ENCODE measurements at regions not wholly inside any gene's neighbourhood (a gene's known extent, or its start where the extent isn't known, plus 50 kb on each side); places are given as distances from the start of the nearest gene placed in this dataset.

DNA sequence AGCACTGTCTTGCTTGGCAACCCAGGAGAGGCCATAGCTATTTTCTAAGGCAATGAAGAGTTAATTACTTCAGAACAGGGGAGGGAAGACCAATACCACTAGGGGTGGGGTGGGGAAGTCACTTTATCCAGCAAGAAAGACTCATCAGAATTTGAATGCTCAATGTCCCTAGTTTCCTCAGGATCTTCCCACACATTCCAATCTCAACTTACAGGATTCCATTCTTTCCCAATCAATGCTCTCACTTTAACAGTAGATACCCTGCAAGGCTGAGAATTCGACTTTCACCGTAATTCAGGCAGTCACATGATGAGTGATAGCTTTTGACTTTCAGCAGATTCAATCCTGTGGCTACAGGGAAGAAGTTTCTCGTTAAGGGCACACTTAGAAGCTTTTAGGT is 526.6 kb upstream of the SEL1L start:
- Mint-ChIP-seq H3K9me3 (ENCODE audit: unreplicated experiment) (peaks cover 25% of the 10 kb centered on the region), H3K4me1 (ENCODE audit: insufficient read depth, unreplicated experiment) (peaks cover 8% of the 10 kb centered on the region), H3K27me3 (ENCODE audit: insufficient read depth, unreplicated experiment) (no peaks in the 10 kb centered on the region), H3K4me3 (ENCODE audit: unreplicated experiment) (no peak overlapping the region), H3K36me3 (ENCODE audit: insufficient read depth, unreplicated experiment) (no peaks in the 10 kb centered on the region), H3K27ac (ENCODE audit: low read depth, unreplicated experiment) (no peak overlapping the region)
- no peak for DNase-seq (ENCODE audit: unreplicated experiment)
- CTCF ChIA-PET = interaction anchor here (1.4 kb wide), 1 partner anchor 351 kb away, joined by 4 read pairs; no protein-coding TSS in a partner anchor
- POLR2A ChIA-PET = no interaction called here
- intact Hi-C loops (cut with micrococcal nuclease) = no loop called here
- no TSS peak for BruUV-seq (replicated peaks)
- no peak for TF ChIP-seq CTCF (IDR thresholded peaks at IDR 0.05; ENCODE audit: unreplicated experiment)

- Mint-ChIP-seq H3K36me3 (ENCODE audit: insufficient read depth, unreplicated experiment) (no peaks in the 10 kb centered on the region), H3K27me3 (ENCODE audit: insufficient read depth, unreplicated experiment) (no peaks in the 10 kb centered on the region), H3K4me3 (ENCODE audit: unreplicated experiment) (no peak overlapping the region), H3K9me3 (ENCODE audit: unreplicated experiment) (peaks cover 31% of the 10 kb centered on the region), H3K4me1 (ENCODE audit: insufficient read depth, unreplicated experiment) (no peaks in the 10 kb centered on the region), H3K27ac (ENCODE audit: low read depth, unreplicated experiment) (no peak overlapping the region)
- ChIA-PET CTCF (interaction anchor here (0.6 to 1.6 kb wide), 2 partner anchors 14 to 649 kb away, joined by 3 to 4 read pairs; no protein-coding TSS in a partner anchor), POLR2A (interaction anchor here (0.6 to 0.7 kb wide), 3 partner anchors 513 to 777 kb away, joined by 3 to 4 read pairs (median 3); no protein-coding TSS in a partner anchor)
- BruUV-seq (replicated peaks) = no TSS peak
- no peak for TF ChIP-seq CTCF (IDR thresholded peaks at IDR 0.05; ENCODE audit: unreplicated experiment)
- intact Hi-C loops (cut with micrococcal nuclease) = no loop called here
- no peak for DNase-seq (ENCODE audit: unreplicated experiment)
Measured at GRCh38 chr14:82067221-82067875, 533.7 kb upstream of the SEL1L start.

DNA sequence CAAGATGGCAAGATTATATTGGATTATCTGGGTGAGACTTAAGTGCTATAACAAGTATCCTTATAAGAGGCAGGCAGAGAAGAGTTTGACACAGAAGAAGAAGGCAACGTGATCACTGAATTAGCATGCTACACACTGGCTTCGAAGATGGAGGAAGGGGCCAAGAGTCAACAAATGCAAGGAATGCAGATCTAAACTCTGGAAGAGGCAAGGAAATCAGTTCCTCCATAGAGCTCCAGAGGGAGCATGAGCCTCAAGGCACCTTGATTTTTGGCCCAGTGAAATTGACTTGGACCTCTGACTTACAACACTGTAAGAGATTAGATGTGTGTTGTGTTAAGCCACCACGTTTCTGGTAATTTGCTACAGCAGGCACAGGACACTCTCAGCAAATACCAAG is 536.4 kb upstream of the SEL1L start:
- no peak for DNase-seq (ENCODE audit: unreplicated experiment)
- CTCF ChIA-PET = interaction anchor here (1.5 kb wide), 1 partner anchor 79 kb away, joined by 4 read pairs; no protein-coding TSS in a partner anchor
- H3K4me3 Mint-ChIP-seq (ENCODE audit: unreplicated experiment) = no peak overlapping the region
- POLR2A ChIA-PET = no interaction called here
- no peaks in the 10 kb centered on the region for H3K4me1 Mint-ChIP-seq (ENCODE audit: insufficient read depth, unreplicated experiment)
- no peak overlapping the region for H3K27ac Mint-ChIP-seq (ENCODE audit: low read depth, unreplicated experiment)
- TF ChIP-seq CTCF (IDR thresholded peaks at IDR 0.05; ENCODE audit: unreplicated experiment) = no peak
- peaks cover 16% of the 10 kb centered on the region for H3K9me3 Mint-ChIP-seq (ENCODE audit: unreplicated experiment)
- intact Hi-C loops (cut with micrococcal nuclease) = no loop called here
- H3K27me3 Mint-ChIP-seq (ENCODE audit: insufficient read depth, unreplicated experiment) = no peaks in the 10 kb centered on the region
- H3K36me3 Mint-ChIP-seq (ENCODE audit: insufficient read depth, unreplicated experiment) = no peaks in the 10 kb centered on the region
- BruUV-seq (replicated peaks) = no TSS peak

- Mint-ChIP-seq H3K4me3 (ENCODE audit: unreplicated experiment) (no peak overlapping the region), H3K27me3 (ENCODE audit: insufficient read depth, unreplicated experiment) (no peaks in the 10 kb centered on the region), H3K4me1 (ENCODE audit: insufficient read depth, unreplicated experiment) (no peaks in the 10 kb centered on the region), H3K36me3 (ENCODE audit: insufficient read depth, unreplicated experiment) (no peaks in the 10 kb centered on the region), H3K27ac (ENCODE audit: low read depth, unreplicated experiment) (no peak overlapping the region), H3K9me3 (ENCODE audit: unreplicated experiment) (peaks cover 20% of the 10 kb centered on the region)
- no peak for TF ChIP-seq CTCF (IDR thresholded peaks at IDR 0.05; ENCODE audit: unreplicated experiment)
- ChIA-PET CTCF (interaction anchor here (1.5 kb wide), 1 partner anchor 80 kb away, joined by 4 read pairs; no protein-coding TSS in a partner anchor), POLR2A (interaction anchor here (0.8 kb wide), 1 partner anchor 979 kb away, joined by 3 read pairs; no protein-coding TSS in a partner anchor)
- DNase-seq (ENCODE audit: unreplicated experiment) = no peak
- BruUV-seq (replicated peaks) = no TSS peak
- intact Hi-C loops (cut with micrococcal nuclease) = no loop called here
Measured at GRCh38 chr14:82070753-82071152, 537.1 kb upstream of the SEL1L start.
